Fibroblast of skin of right biceps (primary cell): ENCODE measurements at regions not wholly inside any gene's neighbourhood (a gene's known extent, or its start where the extent isn't known, plus 50 kb on each side); places are given as distances from the start of the nearest gene placed in this dataset.
"Not testable (repeated sequence)": the region's sequence is repeated elsewhere in the genome, so short reads cannot be mapped to it uniquely, and the experiment has no call there.

Experiments used
- DNase-seq: peaks from one replicate; pipeline ENCODE4 v3.0.0-alpha.2; 2013

DNA sequence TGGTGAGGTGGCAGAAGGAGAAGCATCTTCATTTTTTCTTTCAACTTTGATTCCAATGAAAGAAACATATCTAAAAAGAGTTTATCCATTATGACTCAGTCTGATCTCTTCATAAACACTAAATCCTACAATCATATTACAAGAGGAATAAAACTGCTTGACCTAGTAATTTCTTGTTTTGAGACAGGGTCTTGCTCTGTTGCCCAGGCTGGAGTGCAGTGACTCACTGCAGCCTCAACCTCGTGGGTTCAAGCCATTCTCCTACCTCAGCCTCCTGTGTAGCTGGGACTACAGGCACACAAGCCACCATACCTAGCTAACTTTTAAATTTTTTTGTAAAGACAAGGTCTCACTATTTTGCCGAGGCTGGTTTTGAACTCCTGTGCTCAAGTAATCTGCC is 147.2 kb downstream of the NDUFA12 start:
- DNase-seq, result no peak

DNA sequence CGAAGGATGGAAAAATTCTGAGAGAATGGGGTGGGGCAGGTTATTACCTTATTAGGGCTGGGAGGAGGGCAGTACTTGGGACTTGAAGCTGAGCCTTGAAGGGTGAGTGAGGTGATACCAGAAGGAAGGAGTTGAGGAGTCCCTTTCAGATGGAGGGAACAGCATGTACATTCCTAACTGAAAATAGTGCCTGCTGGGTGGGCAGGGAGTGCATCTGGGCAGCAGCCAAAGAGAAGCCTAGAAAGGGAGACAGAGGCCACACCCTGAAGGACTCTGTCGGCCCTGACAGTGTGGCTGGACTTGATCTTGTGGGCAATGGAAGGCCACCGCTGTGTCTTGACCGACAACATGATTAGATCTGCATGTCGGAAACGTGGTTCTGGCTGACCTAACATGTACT is 147.6 kb downstream of the NDUFA12 start:
- no peak for DNase-seq

DNA sequence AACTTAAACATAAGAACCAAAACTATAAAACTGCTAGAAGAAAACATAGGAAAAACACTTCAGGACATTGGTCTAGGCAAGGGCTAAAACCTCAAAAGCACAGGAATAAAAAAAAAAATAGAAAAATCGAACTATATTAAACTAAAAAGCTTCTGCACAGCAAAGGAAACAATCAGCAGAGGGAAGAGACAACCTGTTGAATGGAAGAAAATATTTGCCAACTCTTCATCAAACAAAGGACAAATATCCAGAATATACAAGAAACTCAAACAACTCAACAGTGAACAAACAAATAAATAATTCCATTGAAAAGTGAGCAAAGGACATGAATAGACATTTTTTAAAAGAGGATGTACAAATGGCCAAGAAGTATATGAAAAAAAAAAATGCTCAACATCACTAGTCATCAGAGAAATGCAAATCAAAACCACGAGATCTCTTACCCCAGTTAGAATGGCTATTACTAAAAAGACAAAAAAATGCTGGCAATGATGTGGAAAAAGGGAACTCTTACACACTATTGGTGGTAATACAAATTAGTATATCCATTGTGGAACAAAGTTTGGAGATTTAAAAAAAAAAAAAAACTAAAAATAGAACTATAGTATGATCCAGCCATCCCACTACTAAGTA is 152.0 kb downstream of the NDUFA12 start:
- DNase-seq, result peak; percentile 36

DNA sequence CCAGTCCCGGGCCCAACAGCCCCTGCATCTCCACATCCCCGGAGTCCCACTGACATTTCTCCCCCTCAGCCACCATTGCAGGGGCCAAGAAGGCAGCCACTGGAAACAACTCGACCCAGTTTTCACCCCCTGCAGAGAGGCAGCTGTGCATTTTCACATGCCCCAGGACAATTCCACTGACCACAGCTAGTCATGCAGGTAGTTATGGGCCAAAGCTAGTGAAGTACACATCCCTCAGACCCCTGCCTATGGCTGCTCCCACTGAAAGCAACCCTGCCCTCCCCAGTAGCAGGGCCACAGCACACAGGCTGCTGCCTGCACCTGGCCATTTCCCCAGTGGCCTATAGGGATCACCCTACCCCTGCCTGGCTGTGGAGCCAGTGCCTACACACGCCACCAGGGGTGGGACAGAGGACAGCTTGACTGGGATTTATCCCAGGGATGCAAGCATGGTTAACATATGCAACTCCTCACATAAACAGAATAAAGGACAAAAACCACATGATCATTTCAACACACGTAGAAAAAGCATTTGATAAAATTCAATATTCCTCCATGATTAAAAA is 154.0 kb downstream of the NDUFA12 start:
- DNase-seq, result no peak

DNA sequence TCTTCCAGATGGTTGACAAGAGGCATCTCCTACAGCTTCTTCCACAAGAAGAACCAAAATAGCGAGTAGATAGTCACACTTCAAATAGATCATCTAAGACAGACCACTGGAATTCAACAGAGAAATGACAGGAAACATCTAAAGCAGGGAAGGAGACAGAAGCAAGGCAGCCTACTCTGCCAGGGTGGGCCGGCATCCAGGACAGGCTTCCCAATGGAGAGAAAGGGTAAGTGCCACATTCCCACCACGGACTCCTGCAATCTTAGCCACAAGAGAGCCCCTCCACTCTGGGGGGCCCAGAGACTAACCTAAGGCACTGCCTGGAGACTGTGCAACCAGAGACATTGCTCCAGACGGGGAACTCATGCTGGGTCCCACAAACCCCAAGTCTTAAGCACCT is 154.5 kb downstream of the NDUFA12 start:
- DNase-seq, result no peak

DNA sequence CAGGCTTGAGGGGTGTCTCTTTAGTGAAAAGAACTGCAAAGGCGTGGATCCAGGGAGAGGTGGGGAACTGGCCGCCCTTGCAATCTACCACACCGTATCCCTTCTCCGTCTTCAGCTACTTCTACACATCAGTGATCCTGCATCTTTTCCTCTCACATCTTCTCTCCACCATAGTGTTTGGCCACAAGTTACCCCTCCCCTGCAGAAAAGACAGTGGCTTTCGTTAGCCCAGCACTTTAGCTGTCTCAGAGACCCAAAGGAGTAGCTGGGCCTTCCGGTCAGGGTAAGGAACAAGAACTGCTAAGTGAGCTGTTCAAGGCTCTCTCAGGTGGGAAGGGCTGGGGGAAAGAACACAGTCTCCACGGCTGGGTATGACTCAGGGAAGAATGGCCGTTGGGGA is 158.4 kb downstream of the NDUFA12 start:
- DNase-seq, result no peak

DNA sequence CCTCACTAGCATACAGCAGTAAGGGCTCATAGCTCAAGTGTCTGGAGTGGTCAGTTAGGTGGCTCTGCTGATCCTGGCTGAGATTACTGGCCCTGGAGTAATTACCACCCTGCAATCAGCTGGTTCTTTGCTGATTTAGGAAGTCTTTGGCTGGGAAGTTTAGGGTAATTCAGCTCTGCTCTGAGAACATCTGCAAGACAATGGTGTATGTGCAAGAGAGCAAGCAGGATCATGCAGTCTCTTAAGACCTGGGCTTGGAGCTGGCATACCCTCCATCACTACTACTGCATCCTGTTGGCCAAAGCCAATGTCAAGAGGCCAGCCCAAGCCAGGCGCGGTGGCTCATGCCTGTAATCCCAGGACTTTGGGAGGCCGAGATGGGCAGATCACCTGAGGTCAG is 159.0 kb downstream of the NDUFA12 start:
- no peak for DNase-seq

DNA sequence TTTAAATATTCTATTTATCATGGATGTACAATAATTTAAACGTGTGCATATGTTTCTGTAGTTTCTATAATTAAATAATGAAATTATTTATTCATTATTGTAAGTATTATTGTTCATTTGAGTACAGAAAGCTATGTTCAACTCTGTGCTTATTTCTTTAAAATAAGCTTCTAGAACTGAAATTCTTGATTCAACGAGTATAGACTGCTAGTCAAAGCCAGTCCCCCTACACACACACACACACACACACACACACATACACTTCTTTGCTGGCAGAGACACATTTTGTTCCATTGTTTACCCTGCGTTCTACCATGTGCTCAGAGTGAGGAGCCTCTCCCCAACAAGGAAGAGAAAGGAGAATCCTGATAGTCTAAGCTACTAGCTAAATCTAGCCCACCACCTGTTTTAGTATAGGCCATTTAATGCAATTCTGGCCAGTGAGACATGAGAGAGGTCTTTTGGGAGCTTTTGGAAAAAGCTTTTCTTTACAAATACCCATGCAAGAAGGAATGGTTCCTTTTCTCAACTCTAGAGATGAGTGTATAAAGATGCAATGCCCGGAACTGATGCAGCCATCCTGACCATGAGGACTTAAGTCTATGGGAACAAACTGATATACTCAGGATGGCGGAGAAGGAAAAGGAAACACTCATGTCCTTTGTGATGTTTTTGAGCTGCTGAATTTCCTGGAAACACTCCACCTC is 161.4 kb downstream of the NDUFA12 start:
- DNase-seq, result no peak

DNA sequence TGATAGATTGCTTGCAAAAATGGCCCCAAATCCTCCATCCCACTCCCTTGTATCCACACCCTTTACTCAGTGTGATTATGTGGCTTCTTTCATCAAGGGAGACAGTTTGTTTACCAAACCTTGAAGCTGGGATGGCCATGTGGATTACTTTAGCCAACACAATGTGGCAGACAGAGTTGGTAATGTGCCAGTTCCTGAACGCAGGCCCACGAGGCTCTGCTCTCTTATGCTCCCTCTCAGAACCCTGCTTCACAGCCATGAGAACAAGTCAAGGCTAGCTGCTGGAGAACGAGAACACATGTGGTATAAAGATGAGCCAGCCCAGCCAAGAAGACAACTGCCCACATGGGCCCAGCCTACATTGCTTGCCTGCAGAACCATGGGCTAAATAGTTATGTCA is 162.3 kb downstream of the NDUFA12 start:
- no peak for DNase-seq

DNA sequence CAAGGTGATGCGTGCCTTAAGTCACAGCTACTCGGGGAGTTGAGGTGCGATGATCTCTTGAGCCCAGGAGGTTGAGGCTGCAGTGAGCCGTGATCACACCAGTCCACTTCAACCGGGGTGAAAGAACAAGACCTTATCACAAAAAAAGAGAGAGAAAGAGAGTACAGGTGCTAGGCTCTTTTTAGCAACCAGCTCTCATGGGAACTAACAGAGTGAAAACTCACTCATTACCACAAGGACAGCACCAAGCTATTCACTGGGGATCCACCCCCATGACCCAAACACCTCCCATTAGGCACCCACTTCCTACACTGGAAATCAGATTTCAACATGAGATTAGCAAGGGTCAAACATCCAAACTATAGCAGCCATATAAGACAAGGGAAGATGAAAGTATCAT is 164.2 kb downstream of the NDUFA12 start:
- DNase-seq, result no peak

DNA sequence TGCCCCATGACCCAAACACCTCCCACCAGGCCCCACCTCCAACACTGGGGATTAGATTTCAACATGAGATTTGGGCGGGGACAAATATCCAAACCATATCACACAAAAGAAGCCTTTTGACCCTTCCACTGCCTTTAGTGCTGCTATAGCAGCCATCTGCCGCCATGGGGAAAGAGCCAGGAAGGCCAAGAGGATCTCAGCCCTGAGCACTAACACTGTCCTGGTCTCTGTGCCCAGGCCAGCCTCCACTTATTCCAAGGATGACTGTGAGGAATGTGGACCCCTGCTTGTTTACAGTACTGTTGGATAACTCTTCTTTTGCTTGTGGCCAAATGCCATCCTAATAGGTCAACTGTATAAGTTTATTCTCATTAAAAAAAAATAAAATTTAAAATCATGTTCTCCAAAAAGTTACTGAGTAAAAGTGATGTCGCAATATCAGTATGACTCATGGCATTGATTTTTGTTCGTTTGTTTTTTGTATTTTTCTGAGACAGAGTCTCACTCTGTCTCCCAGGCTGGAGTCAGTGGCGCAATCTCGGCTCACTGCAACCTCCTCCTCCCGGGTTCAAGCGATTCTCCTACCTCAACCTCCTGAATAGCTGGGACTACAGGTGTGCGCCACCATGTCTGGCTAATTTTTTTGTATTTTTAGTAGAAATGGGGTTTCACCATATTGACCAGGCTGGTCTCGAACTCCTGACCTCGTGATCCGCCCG is 166.4 kb downstream of the NDUFA12 start:
- DNase-seq, result peak; percentile 36

DNA sequence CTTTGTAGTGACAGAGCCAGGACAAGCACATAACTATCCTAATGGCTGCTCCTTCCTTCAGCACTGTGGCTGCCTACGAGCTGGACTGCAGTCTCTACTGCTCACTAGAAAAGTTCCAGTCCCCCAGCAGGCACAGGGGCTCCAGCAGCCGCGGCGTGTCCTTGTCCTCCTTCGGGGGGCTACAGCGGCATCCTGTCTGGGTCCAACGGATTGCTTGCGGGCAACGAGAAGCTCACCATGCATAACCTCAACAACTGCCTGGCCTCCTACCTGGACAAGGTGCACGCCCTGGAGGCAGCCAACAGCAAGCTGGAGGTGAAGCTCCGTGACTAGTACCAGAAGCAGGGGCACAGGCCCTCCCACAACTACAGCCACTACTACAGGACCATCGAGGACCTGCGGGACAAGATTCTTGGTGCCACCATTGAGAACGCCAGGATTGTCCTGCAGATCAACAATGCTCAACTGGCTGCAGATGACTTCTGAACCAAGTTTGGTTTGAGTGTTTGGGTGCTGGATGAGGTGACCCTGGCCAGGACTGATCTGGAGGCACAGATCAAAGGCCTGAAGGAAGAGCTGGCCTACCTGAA is 169.4 kb downstream of the NDUFA12 start:
- DNase-seq, result no peak

DNA sequence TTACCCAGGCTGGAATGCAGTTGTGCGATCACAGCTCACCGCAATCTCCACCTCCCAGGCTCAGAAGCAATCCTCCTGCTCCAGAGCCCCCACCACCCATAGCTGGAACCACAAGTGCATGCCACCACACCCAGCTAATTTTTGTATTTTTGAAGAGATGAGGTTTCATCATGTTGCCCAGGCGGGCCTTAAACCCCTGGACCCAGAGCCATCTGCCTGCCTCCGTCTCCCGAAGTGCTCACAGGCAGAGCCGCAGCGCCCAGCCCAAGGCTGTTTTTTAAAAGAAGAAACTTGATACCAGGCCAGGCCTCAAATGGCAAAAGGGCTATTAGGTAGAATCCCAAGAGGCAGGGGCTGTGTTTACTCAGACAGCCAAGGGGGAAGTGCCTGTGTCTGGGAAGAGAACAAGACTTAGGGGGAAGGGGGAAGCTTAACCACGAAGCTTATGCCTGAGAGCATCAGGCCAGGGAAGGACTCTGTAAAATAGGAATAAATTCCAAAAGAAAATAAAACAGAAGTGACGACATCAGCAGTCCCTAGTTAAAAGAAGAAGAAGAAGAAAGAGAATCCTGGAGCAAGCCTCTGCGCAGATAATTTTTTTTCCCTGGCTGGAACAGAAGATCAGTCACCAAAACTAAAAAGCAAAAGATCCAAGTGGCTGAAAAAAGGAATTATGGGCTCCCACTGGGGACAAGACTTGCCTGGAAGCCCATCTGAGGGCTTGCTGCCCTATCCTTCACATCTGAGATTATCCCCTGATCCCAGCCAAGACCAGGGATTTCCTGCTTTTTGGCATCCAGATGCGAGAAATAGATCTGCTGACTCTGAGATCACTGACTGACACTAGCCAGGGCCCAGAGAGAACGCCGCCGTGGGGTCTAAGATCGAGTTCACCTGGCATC is 170.5 kb downstream of the NDUFA12 start:
- peak; percentile 82 for DNase-seq

DNA sequence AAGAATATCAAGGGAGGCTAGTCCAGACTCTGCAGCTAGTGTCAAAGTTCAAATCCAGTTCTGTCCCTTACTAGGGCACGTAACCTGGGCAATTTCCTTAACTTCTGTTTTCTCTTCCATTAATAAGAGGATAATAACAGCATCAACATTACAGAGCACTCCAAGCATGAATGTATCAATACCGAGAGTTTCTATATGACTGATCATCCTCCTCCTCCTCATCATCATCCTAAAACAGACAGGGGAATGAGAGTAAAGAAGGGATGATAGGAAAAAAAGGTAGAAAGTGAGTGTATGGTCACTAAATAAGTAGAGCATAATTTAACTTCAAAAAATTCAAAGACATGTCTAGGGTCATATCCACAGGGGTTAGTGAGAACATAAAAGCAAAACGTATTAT is 171.4 kb downstream of the NDUFA12 start:
- no peak for DNase-seq

DNA sequence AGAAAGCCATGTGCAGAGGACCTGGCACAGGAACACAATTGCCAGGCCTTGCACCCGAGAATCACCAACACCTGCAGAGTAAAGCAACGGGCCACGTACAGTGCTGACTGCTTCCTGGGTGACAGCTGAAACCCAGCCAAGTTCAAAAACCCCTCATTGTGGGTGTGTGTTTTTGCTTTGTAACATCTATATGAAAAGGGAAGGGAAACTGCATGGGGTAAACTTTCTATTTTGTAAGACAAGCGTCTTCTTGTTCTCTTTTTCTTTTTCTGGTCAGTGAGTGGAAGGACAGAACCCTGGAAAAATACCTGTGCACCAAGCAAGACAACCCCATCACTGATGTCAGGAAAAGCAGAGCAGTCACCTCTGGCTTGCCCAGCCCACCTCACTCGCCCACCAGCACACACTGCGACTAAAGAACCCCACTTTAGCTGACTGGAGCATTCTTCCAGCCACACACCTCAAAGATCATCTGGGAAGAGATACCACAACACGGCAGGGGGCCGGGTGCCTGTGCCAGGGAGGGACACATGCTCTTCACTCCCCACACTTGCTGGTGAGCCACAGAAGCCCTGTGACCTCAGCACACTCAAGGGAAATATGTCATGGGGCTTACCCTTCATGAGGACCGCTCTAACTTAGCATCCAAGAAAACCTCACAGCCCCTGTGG is 172.3 kb downstream of the NDUFA12 start:
- DNase-seq, result no peak

DNA sequence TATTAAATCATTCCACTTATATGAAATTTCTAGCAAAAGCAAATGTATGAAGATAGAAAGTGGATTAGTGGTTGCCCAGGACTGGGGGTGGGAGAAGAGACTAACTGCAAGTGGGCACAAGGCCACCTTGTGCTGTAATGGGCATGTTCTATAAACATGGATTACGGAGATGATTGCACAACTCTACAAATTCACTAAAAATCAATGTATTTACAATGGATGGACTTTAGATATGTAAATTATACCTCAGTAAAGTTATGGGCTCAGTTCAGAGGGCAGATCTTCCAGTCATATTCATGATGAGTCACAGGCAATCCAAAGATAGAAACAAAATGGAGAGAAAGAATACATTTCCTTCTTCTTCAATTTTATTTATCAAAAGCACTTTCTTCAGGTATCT is 173.9 kb downstream of the NDUFA12 start:
- DNase-seq, result no peak

DNA sequence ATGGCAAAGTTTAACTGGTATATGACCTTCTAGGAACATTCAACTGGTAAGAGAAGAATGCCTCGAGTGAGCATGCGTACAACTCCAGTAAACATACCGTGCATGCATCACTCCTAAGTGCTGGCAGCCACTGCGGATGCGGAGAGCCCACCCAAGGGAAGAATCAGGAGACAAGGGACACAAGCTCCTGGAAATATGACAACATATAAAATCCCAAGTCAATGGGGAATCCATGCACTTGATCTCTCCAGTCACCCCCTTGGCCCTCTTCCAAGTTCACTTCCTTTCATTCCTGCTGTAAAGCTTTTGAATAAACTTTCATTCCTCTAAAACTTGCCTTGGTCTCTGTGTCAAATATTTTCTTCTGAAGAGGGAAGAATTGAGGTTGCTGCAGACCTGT is 168.7 kb upstream of the TMCC3 start:
- DNase-seq, result no peak

DNA sequence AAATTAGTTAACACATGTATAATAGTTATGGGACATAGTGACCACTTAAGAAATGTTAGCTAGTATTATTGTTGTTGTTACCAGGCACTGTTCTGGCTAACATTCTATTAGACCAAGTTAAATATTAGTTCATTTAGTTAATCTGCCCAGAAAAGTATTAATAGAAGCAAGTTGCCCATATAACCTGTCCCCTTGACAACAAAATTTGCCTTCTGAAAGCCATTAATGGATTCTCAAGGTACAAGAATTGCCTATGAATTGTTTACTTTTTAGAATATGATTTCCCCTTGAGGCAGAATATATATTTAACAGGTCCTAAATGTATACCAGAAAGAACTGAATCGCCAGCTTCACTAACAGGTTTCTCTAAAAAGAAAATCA is 167.3 kb upstream of the TMCC3 start:
- DNase-seq, result no peak

DNA sequence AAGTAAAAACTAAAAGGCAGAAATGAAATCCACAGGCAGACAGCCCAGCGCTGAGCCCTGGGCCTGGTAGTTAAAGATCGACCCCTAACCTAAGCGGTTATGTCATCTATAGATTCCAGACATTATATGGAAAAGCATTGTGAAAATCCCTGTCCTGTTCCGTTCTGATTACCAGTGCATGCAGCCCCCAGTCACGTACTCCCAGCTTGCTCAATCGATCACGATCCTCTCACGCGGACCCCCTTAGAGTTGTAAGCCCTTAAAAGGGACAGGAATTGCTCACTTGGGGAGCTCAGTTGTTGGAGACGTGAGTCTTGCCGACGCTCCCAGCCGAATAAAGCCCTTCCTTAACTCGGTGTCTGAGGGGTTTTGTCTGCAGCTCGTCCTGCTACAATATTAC is 166.8 kb upstream of the TMCC3 start:
- not testable (repeated sequence) for DNase-seq

DNA sequence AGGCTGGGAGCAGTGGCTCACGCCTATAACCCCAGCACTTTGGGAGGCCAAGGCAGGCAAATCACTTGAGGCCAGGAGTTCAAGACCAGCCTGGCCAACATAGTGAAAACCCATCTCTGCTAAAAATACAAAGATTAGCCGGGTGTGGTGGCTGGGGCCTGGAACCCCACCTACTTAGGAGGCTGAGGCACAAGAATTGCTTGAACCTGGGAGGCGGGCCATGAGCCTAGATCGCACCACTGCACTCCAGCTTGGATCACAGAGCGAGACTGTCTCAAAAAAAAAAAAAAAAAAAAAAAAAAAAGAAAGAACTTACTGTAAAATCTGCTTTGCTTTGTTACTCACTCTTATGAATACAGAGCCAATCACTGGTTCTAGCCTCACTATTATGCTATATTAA is 166.4 kb upstream of the TMCC3 start:
- DNase-seq, result not testable (repeated sequence)

DNA sequence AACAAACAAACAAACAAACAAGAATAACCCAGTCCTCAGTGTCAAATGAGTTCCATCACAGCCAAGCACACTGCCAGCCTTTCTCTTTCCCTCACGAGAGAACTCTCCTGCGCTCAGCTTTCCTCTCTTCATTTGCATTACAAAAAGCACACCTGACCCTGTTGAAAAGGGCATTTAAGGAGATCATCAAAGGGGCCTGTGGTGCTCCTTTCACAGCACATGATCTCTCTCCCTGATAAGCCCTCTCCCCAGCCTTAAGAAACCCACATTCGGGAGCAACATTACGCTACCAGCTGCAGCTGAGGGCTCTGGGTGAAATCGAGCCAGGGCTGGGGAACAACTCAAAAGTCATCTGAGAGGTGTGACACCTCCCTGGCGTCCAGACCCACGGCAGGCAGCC is 165.6 kb upstream of the TMCC3 start:
- DNase-seq, result no peak

DNA sequence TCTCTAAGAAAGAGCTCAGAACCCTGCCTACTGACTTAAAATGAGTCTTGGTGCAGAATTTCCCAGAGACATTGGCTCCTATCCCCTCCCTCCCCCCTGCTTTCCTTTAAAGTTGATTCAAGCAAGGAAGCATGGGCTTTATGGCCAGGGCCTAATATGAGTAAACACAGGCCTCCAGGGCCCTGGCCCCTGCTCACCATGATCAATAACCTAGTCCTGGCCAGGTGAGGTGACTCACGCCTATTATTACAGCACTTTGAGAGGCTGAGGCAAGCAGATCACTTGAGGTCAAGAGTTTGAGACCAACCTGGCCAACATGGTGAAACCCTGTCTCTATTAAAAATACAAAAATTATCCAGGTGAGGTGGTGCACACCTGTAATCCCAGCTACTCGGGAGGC is 165.1 kb upstream of the TMCC3 start:
- no peak for DNase-seq
